AG04450 (cell line): ENCODE measurements at regions not wholly inside any gene's neighbourhood (a gene's known extent, or its start where the extent isn't known, plus 50 kb on each side); places are given as distances from the start of the nearest gene placed in this dataset.

ENCODE experiments used
- CTCF ChIA-PET: fragments of 300-600, 350-600 bp; formaldehyde crosslinking; extraction: SDS; loops from one replicate; lab custom pipeline; 2022; ENCODE audit warnings: antibody characterized with exemption, inconsistent platforms; lab: Charles Lee
- POLR2A ChIA-PET: fragments of 350-600 bp; formaldehyde crosslinking; extraction: SDS; loops from one replicate; lab custom pipeline; 2021; ENCODE audit warnings: antibody characterized with exemption, inconsistent platforms; lab: Yijun Ruan, JAX
- DNase-seq: peaks from one replicate; pipeline ENCODE4 v3.0.0-alpha.2; 2011; ENCODE audit warnings: low read depth, low spot score
- H3K27ac ChIP-seq: one replicate; pipeline ENCODE4 v1.5.1; 2012; ENCODE audit warnings: low read depth, low read length, control low read depth
- H3K27me3 ChIP-seq: one replicate; pipeline ENCODE4 v1.6.0; 2012; ENCODE audit warnings: low read length; ENCODE audit not compliant: control insufficient read depth, insufficient read depth
- H3K4me3 ChIP-seq: 2 replicates; pipeline ENCODE4 v1.5.1; 2011; ENCODE audit warnings: mild to moderate bottlenecking, low read depth, low read length, control low read depth
- H3K9me3 ChIP-seq: 2 replicates; pipeline ENCODE4 v1.5.1; 2012; ENCODE audit warnings: low read length; ENCODE audit not compliant: control insufficient read depth, insufficient read depth
- CTCF ChIP-seq: IDR thresholded peaks from 2 replicates; pipeline ENCODE4 v1.5.1; 2011; ENCODE audit warnings: low read depth, low read length, control low read depth, inconsistent platforms

- CTCF ChIA-PET: no interaction called here
- H3K4me3 ChIP-seq: no peak overlapping the region
- no peak for DNase-seq
- TF ChIP-seq CTCF: no peak
- H3K27me3 ChIP-seq: no peaks in the 10 kb centered on the region
- no peaks in the 10 kb centered on the region for H3K9me3 ChIP-seq
- no peak overlapping the region for H3K27ac ChIP-seq
- POLR2A ChIA-PET: no interaction called here
Measured at GRCh38 chr1:193909406-193910082, 723.1 kb upstream of the B3GALT2 start.

GRCh38 chr1:193905288-193906085 is 719.1 kb upstream of the B3GALT2 start:
- no peak for DNase-seq
- CTCF ChIA-PET: no interaction called here
- no peak for TF ChIP-seq CTCF
- POLR2A ChIA-PET: no interaction called here
- no peak overlapping the region for H3K27ac ChIP-seq
- H3K9me3 ChIP-seq: no peaks in the 10 kb centered on the region
- H3K4me3 ChIP-seq: no peak overlapping the region
- H3K27me3 ChIP-seq: no peaks in the 10 kb centered on the region

GRCh38 chr1:193891788-193892187 is 705.4 kb upstream of the B3GALT2 start:
- ChIA-PET POLR2A (no interaction called here), CTCF (no interaction called here)
- Histone ChIP-seq H3K4me3 (no peak overlapping the region), H3K27me3 (no peaks in the 10 kb centered on the region), H3K27ac (no peak overlapping the region), H3K9me3 (no peaks in the 10 kb centered on the region)
- TF ChIP-seq CTCF: no peak
- DNase-seq: no peak

- H3K27me3 ChIP-seq: no peaks in the 10 kb centered on the region
- no peak overlapping the region for H3K27ac ChIP-seq
- no peak overlapping the region for H3K4me3 ChIP-seq
- POLR2A ChIA-PET: no interaction called here
- CTCF ChIA-PET: no interaction called here
- H3K9me3 ChIP-seq: no peaks in the 10 kb centered on the region
- TF ChIP-seq CTCF: no peak
- DNase-seq: no peak
Measured at GRCh38 chr1:193890935-193891334, 704.5 kb upstream of the B3GALT2 start.
